ENCODE measurements at regions not wholly inside any gene's neighbourhood (a gene's known extent, or its start where the extent isn't known, plus 50 kb on each side); places are given as distances from the start of the nearest gene placed in this dataset.

DNA sequence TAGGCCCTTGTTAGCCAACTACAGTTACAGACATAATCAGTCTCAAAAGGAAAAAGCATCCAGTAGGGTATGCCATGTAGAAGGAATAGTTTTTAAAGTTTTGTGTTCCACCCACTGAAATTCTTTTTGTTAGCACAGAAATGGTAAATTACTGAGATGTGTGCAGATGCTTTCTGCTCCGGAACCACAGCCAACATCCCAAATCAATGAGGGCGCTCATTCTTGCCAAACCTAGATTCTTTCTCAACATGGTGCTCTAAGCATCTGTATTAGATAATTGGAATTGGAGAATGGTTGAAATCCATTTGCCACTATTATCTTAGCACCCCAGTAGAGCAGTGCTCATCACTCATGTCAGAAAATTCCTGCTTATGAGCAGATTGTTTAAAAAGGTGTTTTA, 127.8 kb downstream of the SEC61B start:
- TF ChIP-seq, protein P1, sequence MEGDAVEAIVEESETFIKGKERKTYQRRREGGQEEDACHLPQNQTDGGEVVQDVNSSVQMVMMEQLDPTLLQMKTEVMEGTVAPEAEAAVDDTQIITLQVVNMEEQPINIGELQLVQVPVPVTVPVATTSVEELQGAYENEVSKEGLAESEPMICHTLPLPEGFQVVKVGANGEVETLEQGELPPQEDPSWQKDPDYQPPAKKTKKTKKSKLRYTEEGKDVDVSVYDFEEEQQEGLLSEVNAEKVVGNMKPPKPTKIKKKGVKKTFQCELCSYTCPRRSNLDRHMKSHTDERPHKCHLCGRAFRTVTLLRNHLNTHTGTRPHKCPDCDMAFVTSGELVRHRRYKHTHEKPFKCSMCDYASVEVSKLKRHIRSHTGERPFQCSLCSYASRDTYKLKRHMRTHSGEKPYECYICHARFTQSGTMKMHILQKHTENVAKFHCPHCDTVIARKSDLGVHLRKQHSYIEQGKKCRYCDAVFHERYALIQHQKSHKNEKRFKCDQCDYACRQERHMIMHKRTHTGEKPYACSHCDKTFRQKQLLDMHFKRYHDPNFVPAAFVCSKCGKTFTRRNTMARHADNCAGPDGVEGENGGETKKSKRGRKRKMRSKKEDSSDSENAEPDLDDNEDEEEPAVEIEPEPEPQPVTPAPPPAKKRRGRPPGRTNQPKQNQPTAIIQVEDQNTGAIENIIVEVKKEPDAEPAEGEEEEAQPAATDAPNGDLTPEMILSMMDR (conservative IDR thresholded peaks at IDR 0.05; ENCODE audit: low read length): no peak
- TF ChIP-seq EZH2phosphoT487 (IDR thresholded peaks at IDR 0.05; ENCODE audit: borderline replicate concordance): no peak
